ENCODE measurements at regions not wholly inside any gene's neighbourhood (a gene's known extent, or its start where the extent isn't known, plus 50 kb on each side); places are given as distances from the start of the nearest gene placed in this dataset.

DNA sequence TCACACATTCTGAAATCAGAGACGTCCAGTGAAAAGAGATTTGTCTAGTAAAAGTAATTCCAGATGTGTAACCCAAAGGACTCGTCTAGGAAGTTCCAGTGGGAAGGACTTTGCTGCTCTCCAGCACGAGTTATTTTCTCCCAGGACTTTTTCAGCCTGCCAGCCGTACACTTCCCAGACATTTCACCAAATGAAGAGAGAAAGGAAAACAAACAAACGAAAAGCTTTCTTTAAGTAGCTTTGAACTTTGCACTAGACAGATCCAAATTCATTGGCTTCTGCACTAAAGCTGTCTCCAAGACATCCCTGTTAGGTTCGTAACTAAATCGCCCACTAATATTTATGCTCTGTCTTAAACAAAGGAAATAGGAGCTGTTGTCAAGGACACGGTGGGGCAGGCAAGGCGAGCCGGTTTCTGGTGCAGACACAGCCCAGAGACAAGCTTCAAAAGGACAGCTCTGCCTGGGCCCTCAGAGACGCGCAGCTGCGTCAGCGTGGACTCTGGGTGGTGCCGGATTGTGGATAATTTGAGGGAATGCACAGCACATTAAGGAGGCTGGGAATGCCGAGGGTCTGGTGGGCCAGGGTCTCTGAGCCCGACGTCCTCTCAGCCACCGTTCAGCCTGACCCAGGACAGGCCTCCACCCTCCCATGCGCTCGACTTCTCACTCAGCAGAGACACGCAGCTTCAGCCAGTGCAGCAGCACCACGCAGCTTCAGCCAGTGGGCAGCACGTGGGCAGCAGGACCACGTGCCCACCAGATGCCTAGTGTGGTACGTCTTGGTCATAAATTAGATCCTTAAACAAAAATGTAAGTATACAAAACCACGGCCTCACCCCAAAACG lies 64.1 kb upstream of the INSIG1 start:
- no peak for TF ChIP-seq EZH2 (IDR thresholded peaks at IDR 0.05; ENCODE audit: low read length)
- TF ChIP-seq, protein P1, sequence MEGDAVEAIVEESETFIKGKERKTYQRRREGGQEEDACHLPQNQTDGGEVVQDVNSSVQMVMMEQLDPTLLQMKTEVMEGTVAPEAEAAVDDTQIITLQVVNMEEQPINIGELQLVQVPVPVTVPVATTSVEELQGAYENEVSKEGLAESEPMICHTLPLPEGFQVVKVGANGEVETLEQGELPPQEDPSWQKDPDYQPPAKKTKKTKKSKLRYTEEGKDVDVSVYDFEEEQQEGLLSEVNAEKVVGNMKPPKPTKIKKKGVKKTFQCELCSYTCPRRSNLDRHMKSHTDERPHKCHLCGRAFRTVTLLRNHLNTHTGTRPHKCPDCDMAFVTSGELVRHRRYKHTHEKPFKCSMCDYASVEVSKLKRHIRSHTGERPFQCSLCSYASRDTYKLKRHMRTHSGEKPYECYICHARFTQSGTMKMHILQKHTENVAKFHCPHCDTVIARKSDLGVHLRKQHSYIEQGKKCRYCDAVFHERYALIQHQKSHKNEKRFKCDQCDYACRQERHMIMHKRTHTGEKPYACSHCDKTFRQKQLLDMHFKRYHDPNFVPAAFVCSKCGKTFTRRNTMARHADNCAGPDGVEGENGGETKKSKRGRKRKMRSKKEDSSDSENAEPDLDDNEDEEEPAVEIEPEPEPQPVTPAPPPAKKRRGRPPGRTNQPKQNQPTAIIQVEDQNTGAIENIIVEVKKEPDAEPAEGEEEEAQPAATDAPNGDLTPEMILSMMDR (optimal IDR thresholded peaks at IDR 0.05 in 1 of 3, IDR thresholded peaks at IDR 0.05 in 1 of 3, conservative IDR thresholded peaks at IDR 0.05 in 1 of 3; ENCODE audit: extremely low read depth in 1 of 3, insufficient read depth in 2 of 3, low read length in 3 of 3): no peak

Measured in keratinocyte (primary cell).